Stimulated activated CD8-positive, alpha-beta memory T cell treated with anti-CD3 and anti-CD28 coated beads, Interleukin-15, amount 100 ng/mL, for 1 hour (primary cell): ENCODE measurements at regions not wholly inside any gene's neighbourhood (a gene's known extent, or its start where the extent isn't known, plus 50 kb on each side); places are given as distances from the start of the nearest gene placed in this dataset.

Source experiments
- DNase-seq: peaks from one replicate; pipeline ENCODE4 v3.0.0-alpha.2; 2020; ENCODE audit warnings: low read depth

DNA sequence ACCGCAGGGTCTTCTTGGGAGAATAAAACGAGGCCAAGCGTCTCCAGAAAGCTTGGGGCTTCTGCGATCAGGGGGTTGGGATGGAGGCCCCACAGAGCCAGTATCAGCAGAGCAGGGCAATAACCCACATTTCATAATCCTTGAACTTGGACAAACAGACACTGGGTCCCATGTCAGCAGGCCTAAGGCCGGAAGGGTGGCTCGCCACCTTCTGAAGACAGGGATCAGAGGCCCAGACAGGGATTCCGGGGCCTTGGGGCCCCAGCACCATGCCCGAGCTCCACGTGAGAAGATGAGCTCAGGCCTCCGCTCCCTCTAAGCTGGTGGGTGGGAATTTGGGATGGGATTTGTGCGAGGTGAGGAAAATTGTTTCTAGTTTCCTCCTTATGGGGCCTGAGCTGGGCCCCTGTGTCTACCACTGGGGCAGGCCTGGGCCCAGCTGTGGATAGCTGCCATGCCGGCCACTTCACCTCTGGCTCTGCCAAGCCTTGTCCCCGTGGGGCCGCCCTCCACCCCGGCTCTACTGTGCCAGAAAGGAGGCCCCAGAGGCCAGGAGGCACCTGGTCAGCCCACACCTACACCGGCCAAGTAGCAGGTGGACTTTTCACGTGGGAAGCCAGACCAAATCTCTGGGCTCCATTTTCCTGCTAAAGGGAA is 67.2 kb upstream of the DLK1 start:
- no peak for DNase-seq

DNA sequence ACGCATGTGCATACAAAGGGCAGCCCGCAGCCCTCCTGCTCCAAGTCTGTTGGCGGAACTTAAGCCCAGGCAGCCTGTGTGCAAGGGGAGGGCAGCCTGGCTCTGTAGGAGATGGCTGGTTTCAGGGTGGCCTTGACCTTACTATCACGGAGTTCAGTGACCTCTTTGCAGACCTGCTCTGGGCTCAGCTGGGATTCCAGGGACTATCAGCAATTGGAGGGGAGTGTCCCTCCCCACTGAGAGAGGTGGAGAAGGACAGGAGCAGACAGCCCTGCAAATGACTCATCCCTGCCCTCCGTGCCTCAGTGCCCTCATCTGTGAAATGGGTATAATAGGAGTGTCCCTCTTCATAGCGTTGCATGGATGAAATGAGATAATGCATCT is 66.2 kb upstream of the DLK1 start:
- no peak for DNase-seq

GRCh38 chr14:100660882-100661635 is 65.6 kb upstream of the DLK1 start:
- no peak for DNase-seq

- peak; percentile 41 for DNase-seq
These were observed 63.6 kb upstream of the DLK1 start for GRCh38 chr14:100662879-100663760.

- DNase-seq = no peak
These were observed 63.0 kb upstream of the DLK1 start for GRCh38 chr14:100663761-100664052.

DNA sequence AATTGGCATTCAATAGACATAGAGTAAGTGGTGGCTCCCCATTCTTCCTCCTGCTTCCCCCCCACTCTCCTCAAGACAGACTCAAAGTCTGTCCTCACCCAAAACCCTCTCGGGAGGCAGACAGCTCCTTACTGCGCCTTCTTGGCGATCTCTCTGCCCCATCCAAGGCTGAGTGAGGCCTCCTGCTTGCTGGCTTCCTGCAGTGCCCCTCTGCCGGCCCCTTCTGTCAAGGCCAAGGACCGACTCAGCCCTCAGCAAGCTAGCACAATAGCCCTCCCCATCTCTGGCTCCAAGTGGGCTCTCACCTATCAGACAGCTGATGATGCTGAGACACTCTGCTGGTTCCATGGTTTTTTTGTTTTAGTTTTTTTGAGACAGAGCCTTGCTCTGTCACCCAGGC is 62.5 kb upstream of the DLK1 start:
- no peak for DNase-seq

DNA sequence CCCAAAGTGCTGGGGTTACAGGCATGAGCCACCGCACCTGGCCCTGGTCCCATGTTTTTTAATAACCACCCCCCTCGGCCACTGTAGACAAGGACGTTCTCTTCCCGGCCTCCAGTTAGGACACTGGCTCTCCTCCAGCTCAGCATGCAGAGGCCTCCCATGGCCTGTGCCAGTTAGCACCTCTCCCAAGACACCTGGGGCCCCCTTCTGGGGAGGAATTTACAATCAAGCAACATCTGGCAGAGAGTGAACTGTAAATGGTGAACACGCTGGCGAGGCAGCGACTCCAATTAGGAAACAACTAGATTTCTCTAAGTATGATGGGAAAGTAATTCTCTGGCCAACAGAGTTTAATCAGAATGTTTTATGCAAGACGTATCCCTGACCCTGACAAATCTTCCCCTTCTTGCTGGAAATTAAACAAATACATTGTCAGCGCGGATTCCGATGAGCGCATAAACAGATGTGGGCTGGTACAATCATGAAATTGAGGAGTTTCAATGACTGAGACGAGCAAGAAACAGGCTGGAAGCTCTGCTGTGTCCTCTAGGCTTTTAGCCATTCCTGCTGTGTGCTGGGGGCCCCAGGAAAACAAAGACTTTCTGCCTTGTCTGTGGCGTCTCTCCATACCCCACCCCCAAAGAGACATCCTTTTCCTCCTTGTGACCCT is 61.7 kb upstream of the DLK1 start:
- DNase-seq = no peak

DNA sequence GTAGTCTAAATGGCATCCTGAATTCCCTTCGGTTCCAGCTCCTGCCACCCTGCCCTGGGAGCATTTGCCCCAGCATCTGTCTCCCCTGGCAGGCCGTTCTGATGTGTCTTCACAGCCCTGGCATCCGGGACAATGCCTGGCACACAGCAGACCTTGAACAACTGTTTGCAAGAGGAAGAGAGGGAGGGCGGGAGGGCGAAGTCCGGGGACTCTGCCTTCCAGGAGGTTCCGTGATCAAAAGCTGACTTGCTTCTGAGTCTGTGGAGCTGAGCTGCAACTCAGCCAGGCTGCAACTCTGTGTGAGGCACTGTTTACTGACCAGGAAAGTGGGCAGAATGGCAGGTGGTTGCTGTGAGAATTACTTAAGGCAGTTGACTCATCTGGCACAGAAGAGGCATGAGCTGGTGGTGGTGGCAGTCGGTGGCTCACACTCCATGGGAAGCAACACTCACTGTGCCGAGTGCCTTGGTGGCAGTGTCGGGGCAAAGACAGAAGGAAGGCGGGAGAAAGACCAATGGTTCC is 61.1 kb upstream of the DLK1 start:
- no peak for DNase-seq

- DNase-seq = no peak
These were observed 60.3 kb upstream of the DLK1 start for GRCh38 chr14:100666403-100666802.

GRCh38 chr14:100666851-100667250 is 59.8 kb upstream of the DLK1 start:
- no peak for DNase-seq

DNA sequence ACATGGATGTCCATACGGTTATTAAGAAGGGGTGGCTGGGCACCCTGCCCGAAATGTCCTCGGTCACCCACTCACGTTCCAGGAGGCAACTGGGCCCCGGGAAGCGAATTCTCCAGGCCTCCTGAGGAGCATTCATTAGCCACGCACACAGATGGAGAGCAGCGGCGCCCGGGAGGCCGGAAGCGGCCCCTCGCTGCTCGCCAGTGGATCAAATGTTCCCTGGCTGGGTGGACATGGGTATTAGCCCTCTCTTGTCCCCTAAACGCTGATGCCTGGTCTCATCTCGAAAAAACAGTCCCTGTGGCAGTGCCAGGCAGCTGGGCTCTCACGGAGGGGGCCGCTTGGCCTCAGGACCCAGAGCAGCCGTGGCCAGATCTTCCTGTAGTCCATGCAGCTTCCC is 59.0 kb upstream of the DLK1 start:
- DNase-seq = no peak

GRCh38 chr14:100668352-100668751 is 58.3 kb upstream of the DLK1 start:
- DNase-seq = no peak

- DNase-seq = no peak
These were observed 57.7 kb upstream of the DLK1 start for GRCh38 chr14:100669011-100669412.

GRCh38 chr14:100669468-100669867 is 57.2 kb upstream of the DLK1 start:
- no peak for DNase-seq

GRCh38 chr14:100670017-100670752 is 56.5 kb upstream of the DLK1 start:
- no peak for DNase-seq

GRCh38 chr14:100670753-100671049 is 56.0 kb upstream of the DLK1 start:
- DNase-seq = no peak

GRCh38 chr14:100671386-100671901 is 55.2 kb upstream of the DLK1 start:
- no peak for DNase-seq

DNA sequence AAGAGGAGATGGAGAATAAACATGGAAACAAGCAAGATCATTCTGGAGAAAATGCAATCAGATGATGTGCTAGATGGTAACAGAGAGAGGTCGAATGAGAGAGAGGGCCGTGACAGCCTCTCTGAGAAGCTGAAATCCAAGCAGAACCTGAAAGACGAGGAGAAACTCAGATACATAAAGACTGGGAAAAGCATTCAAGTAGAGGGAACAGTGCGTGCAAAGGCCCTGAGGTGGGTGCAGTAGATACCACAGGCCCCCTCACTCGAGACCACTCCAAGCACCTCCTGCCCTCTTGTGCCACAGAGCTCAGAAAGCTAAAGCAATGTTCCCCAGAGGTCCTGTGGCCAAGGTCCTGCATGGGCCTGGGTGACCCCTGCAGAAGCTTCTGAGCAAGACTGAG is 54.8 kb upstream of the DLK1 start:
- no peak for DNase-seq

DNA sequence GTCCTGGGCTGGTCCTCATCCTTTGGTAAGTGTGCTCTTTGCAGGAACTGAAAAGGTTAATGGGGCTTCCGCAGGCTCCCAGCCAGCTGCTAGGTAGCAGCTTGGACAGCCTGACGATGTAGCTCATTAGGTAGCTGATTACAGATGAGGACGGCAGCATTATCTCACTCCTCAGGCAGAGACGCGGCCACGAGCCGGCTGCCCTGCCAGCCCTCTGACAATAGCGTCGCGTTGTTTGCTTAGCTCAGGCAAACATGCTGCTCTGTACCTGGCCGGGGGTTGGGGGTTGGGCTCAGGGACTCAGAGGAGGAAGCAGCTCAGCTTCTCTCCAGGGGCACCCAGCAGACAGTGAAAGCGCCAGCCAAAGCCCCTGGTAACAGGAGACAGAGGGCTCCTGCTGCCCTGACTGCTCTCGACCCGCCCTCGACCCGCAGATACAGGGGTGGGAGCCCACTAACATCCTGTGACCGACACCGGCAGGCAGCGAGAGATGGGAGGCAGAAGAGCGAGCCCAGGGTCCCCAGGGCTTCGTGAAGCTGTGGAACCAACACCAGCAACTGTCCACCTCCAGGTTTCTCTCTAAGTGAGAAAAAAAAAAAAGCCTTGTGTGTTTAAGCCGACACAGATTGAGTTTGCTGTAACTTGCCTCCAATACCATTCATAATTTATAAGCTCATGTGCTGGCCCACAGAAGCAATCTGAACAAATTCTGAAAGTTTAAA is 53.4 kb upstream of the DLK1 start:
- DNase-seq = no peak

- no peak for DNase-seq
These were observed 52.9 kb upstream of the DLK1 start for GRCh38 chr14:100673807-100674154.

GRCh38 chr14:100674428-100674827 is 52.3 kb upstream of the DLK1 start:
- DNase-seq = no peak
